OCI-LY3 (cell line): ENCODE measurements at regions not wholly inside any gene's neighbourhood (a gene's known extent, or its start where the extent isn't known, plus 50 kb on each side); places are given as distances from the start of the nearest gene placed in this dataset.

Experiments used
- H2AFZ ChIP-seq: fragments of 200-600, 300-600 bp; shearing (Covaris generic); 2 replicates; pipeline ENCODE4 v1.6.0; 2014; ENCODE audit warnings: antibody characterized with exemption, low read depth, low read length
- H3K27ac ChIP-seq: fragments of 200-600, 300-600 bp; sonication (generic); 2 replicates; pipeline ENCODE4 v1.5.1; 2014; ENCODE audit warnings: mild to moderate bottlenecking, low read length, moderate library complexity, mixed read lengths
- H3K27me3 ChIP-seq: fragments of 200-600, 300-600 bp; sonication (generic); 2 replicates; pipeline ENCODE4 v1.6.1; 2014; ENCODE audit warnings: low read depth, low read length, mixed read lengths
- H3K36me3 ChIP-seq: fragments of 200-600, 300-600 bp; sonication (generic); replicated peaks from 2 replicates; pipeline ENCODE3; 2014; ENCODE audit warnings: low read depth, low read length, mixed read lengths
- H3K4me1 ChIP-seq: fragments of 300-600, 200-600 bp; sonication (generic); 2 replicates; pipeline ENCODE4 v1.6.1; 2014; ENCODE audit warnings: low read length, mixed read lengths
- H3K4me2 ChIP-seq: fragments of 200-600, 300-600 bp; sonication (generic); 2 replicates; pipeline ENCODE4 v1.6.1; 2014; ENCODE audit warnings: low read length, mixed read lengths
- H3K4me3 ChIP-seq: fragments of 300-600, 200-600 bp; sonication (generic); 2 replicates; pipeline ENCODE4 v1.5.1; 2014; ENCODE audit warnings: antibody characterized with exemption, mild to moderate bottlenecking, low read length, moderate library complexity
- H3K79me2 ChIP-seq: fragments of 300-600, 200-600 bp; shearing (Covaris generic); 2 replicates; pipeline ENCODE4 v1.6.1; 2014; ENCODE audit warnings: mild to moderate bottlenecking, low read length, mixed read lengths
- H3K9ac ChIP-seq: fragments of 300-600, 200-600 bp; shearing (Covaris generic); 2 replicates; pipeline ENCODE4 v1.6.0; 2014; ENCODE audit warnings: mild to moderate bottlenecking, low read length, moderate library complexity
- H3K9me3 ChIP-seq: fragments of 200-600, 300-600 bp; shearing (Covaris generic); 2 replicates; pipeline ENCODE4 v1.6.1; 2014; ENCODE audit warnings: low read length, mixed read lengths; ENCODE audit not compliant: insufficient read depth
- H4K20me1 ChIP-seq: fragments of 200-600, 300-600 bp; sonication (generic); 2 replicates; pipeline ENCODE4 v1.6.1; 2016; ENCODE audit warnings: low read length, mixed read lengths; ENCODE audit not compliant: insufficient read depth
- EZH2phosphoT487 ChIP-seq: fragments of 200-600 bp; shearing (Covaris generic); IDR thresholded peaks from 2 replicates; pipeline ENCODE4 v1.6.1; 2018; ENCODE audit warnings: antibody characterized with exemption, mixed run types, low read depth
- TF ChIP-seq, protein P1 (sequence below): fragments of 200-600, 300-600 bp; sonication (generic); IDR thresholded peaks from 2 replicates; pipeline ENCODE4 v1.5.1; 2014; ENCODE audit warnings: antibody characterized with exemption, low read length, low read depth

DNA sequence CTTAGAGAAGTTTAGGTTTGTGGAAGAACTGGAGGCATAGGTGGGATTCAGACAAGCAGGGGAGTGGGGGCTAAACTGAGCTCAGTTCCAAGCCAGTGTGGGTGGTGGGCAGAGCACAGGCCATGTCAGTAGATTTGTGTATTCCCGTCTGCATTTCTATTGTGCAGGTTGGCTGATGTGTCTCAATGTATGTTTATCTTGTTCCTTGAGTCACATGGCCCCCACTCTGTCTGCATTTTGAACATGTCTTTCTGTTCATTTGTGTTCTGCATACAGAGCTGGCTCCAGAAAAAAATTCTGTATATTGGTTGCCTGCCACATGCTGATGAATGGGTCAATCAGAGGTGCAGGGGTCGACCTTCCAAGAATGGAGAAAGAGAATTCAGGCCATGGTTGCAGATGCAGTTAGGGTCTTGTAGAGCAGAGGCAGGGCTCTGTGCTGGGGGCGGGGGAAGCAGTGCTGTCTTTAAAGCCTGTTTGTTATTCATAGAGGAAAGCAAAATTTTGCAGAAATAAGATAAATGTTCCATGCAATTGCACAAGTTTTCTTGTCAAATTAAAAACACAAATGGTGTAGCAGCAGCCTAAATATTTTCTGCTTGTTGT, 166.7 kb downstream of the CDH26 start:
- Histone ChIP-seq H2AFZ (no peak overlapping the region), H3K9ac (no peak overlapping the region), H3K79me2 (no peaks in the 10 kb centered on the region), H3K4me2 (no peak overlapping the region), H3K27ac (no peak overlapping the region), H4K20me1 (no peaks in the 10 kb centered on the region), H3K27me3 (peaks cover 30% of the 10 kb centered on the region), H3K4me3 (no peak overlapping the region), H3K36me3 (no peaks in the 10 kb centered on the region), H3K4me1 (no peaks in the 10 kb centered on the region), H3K9me3 (no peaks in the 10 kb centered on the region)
- TF ChIP-seq EZH2phosphoT487: no peak
- TF ChIP-seq, protein P1, sequence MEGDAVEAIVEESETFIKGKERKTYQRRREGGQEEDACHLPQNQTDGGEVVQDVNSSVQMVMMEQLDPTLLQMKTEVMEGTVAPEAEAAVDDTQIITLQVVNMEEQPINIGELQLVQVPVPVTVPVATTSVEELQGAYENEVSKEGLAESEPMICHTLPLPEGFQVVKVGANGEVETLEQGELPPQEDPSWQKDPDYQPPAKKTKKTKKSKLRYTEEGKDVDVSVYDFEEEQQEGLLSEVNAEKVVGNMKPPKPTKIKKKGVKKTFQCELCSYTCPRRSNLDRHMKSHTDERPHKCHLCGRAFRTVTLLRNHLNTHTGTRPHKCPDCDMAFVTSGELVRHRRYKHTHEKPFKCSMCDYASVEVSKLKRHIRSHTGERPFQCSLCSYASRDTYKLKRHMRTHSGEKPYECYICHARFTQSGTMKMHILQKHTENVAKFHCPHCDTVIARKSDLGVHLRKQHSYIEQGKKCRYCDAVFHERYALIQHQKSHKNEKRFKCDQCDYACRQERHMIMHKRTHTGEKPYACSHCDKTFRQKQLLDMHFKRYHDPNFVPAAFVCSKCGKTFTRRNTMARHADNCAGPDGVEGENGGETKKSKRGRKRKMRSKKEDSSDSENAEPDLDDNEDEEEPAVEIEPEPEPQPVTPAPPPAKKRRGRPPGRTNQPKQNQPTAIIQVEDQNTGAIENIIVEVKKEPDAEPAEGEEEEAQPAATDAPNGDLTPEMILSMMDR: no peak

DNA sequence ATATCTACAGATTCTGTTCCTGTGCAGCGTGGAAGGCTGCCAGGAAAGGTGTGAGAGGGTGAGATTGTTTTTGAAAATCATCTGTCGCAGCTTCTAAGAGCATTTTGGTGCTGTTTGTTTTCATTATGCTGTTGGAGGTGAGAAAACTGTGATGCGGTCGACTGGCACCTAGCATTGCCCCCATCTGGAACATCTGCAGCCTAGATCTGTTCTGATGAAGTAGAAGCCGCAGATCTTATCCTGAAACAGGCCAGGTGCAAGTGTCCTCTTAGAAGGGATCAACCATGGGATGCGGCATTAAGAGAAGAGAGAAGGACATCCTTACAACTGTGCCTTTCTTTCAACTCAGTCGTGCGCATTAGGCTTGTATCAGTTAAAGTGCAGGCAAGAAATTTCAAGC, 167.3 kb downstream of the CDH26 start:
- H3K4me3 ChIP-seq: no peak overlapping the region

DNA sequence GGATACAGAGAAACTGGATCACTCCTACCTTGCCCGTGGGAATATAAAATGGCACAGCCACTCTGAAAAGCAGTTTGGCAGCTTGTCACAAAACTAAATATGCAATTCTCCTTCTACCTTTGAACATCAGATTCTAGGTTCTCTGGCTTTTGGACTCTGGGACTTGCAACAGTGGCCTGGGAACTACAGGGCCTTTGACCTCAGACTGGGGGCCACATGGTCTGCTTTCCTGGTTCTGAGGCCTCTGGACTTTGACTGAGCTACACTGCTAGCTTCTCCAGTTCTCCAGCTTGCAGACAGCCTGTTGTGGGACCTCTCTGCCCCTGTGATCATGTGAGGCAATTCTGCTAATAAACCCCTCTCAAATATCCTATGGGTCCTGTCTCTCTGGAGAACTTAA, 168.8 kb downstream of the CDH26 start:
- no peaks in the 10 kb centered on the region for H3K4me1 ChIP-seq
- no peak overlapping the region for H3K4me2 ChIP-seq
- no peaks in the 10 kb centered on the region for H3K36me3 ChIP-seq
- H3K27me3 ChIP-seq: peaks cover 19% of the 10 kb centered on the region; the same call in 1 of the 2 replicates
- H3K79me2 ChIP-seq: no peaks in the 10 kb centered on the region
- H3K4me3 ChIP-seq: no peak overlapping the region
- H2AFZ ChIP-seq: no peak overlapping the region
- H3K27ac ChIP-seq: no peak overlapping the region
- no peaks in the 10 kb centered on the region for H3K9me3 ChIP-seq
- no peak overlapping the region for H3K9ac ChIP-seq
- no peaks in the 10 kb centered on the region for H4K20me1 ChIP-seq
- no peak for TF ChIP-seq EZH2phosphoT487
- TF ChIP-seq, protein P1: no peak

More for the DNA sequence above, 167.3 kb downstream of the CDH26 start:
- peaks cover 30% of the 10 kb centered on the region for H3K27me3 ChIP-seq
- H4K20me1 ChIP-seq: no peaks in the 10 kb centered on the region
- no peak overlapping the region for H3K27ac ChIP-seq
- H3K4me1 ChIP-seq: no peaks in the 10 kb centered on the region
- no peaks in the 10 kb centered on the region for H3K79me2 ChIP-seq
- no peak for TF ChIP-seq EZH2phosphoT487
- TF ChIP-seq, protein P1: no peak
- H3K36me3 ChIP-seq: no peaks in the 10 kb centered on the region
- no peak overlapping the region for H3K9ac ChIP-seq
- no peaks in the 10 kb centered on the region for H3K9me3 ChIP-seq
- no peak overlapping the region for H3K4me2 ChIP-seq
- no peak overlapping the region for H2AFZ ChIP-seq

DNA sequence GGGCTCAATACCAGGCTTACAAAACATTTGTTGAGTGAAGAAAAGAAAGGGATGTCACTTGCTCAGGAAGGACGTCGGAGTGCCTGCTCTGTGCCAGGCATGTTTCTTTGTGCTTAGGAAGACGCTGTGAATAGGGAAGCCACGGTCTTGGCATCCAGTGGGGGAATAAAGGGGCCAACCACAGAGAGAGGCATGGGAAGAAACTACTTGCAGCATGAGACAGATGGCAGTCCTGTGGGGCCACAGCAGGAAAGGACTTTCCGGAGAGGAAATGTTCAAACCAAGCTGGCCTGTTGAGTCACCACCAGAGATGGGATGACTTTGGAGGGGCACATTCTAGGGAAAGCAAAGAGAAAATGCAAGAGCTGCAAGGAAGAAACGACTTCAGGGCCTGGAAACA, 173.2 kb downstream of the CDH26 start:
- no peak overlapping the region for H3K4me2 ChIP-seq
- H3K4me3 ChIP-seq: no peak overlapping the region
- no peak overlapping the region for H3K27ac ChIP-seq
- H3K9me3 ChIP-seq: no peaks in the 10 kb centered on the region
- no peaks in the 10 kb centered on the region for H3K36me3 ChIP-seq
- peaks cover 7% of the 10 kb centered on the region; the same call in 1 of the 2 replicates for H3K27me3 ChIP-seq
- no peaks in the 10 kb centered on the region for H4K20me1 ChIP-seq
- H3K9ac ChIP-seq: no peak overlapping the region
- no peaks in the 10 kb centered on the region for H3K4me1 ChIP-seq
- H3K79me2 ChIP-seq: no peaks in the 10 kb centered on the region
- no peak overlapping the region for H2AFZ ChIP-seq
- no peak for TF ChIP-seq EZH2phosphoT487
- TF ChIP-seq, protein P1: no peak
